HG03135 (cell line): ENCODE measurements at regions not wholly inside any gene's neighbourhood (a gene's known extent, or its start where the extent isn't known, plus 50 kb on each side); places are given as distances from the start of the nearest gene placed in this dataset.
"Not testable (repeated sequence)": the region's sequence is repeated elsewhere in the genome, so short reads cannot be mapped to it uniquely, and the experiment has no call there.

Source experiments
- ATAC-seq: cut with Tn5 transposase; IDR thresholded peaks from one replicate; pipeline ENCODE4 v1.9.1; 2021; ENCODE audit warnings: mild to moderate bottlenecking, moderate library complexity; ENCODE audit not compliant: unreplicated experiment

- no peak for ATAC-seq
Observed at GRCh38 chr2:75326645-75327044, 127.3 kb upstream of the TACR1 start.

- no peak for ATAC-seq
Observed at GRCh38 chr2:75325594-75325993, 126.3 kb upstream of the TACR1 start.

- no peak for ATAC-seq
Observed at GRCh38 chr2:75324861-75325284, 125.6 kb upstream of the TACR1 start.

- no peak for ATAC-seq
Observed at GRCh38 chr2:75324141-75324540, 124.8 kb upstream of the TACR1 start.

GRCh38 chr2:75321599-75321922 is 122.2 kb upstream of the TACR1 start:
- ATAC-seq: no peak

- ATAC-seq: no peak
Observed at GRCh38 chr2:75320898-75321598, 121.7 kb upstream of the TACR1 start.

- ATAC-seq: no peak
Observed at GRCh38 chr2:75319951-75320350, 120.6 kb upstream of the TACR1 start.

- no peak for ATAC-seq
Observed at GRCh38 chr2:75317802-75318201, 118.5 kb upstream of the TACR1 start.

GRCh38 chr2:75317316-75317715 is 118.0 kb upstream of the TACR1 start:
- ATAC-seq: no peak

- ATAC-seq: no peak
Observed at GRCh38 chr2:75315436-75315835, 116.1 kb upstream of the TACR1 start.

GRCh38 chr2:75311993-75312392 is 112.7 kb upstream of the TACR1 start:
- ATAC-seq: peak; percentile 100

- ATAC-seq: peak; percentile 6
Observed at GRCh38 chr2:75311521-75311920, 112.2 kb upstream of the TACR1 start.

GRCh38 chr2:75310876-75311275 is 111.6 kb upstream of the TACR1 start:
- no peak for ATAC-seq

GRCh38 chr2:75309596-75310463 is 110.5 kb upstream of the TACR1 start:
- ATAC-seq: no peak

GRCh38 chr2:75303227-75303626 is 103.9 kb upstream of the TACR1 start:
- ATAC-seq: no peak

- ATAC-seq: no peak
Observed at GRCh38 chr2:75294362-75294761, 95.0 kb upstream of the TACR1 start.

GRCh38 chr2:75292826-75293225 is 93.5 kb upstream of the TACR1 start:
- no peak for ATAC-seq

GRCh38 chr2:75290600-75291150 is 91.4 kb upstream of the TACR1 start:
- no peak for ATAC-seq

- no peak for ATAC-seq
Observed at GRCh38 chr2:75289771-75290170, 90.5 kb upstream of the TACR1 start.

- not testable (repeated sequence) for ATAC-seq
Observed at GRCh38 chr2:75289178-75289577, 89.9 kb upstream of the TACR1 start.

- no peak for ATAC-seq
Observed at GRCh38 chr2:75288760-75289159, 89.4 kb upstream of the TACR1 start.
